A673 (cell line): ENCODE measurements at regions not wholly inside any gene's neighbourhood (a gene's known extent, or its start where the extent isn't known, plus 50 kb on each side); places are given as distances from the start of the nearest gene placed in this dataset.

Source experiments
- EZH2 ChIP-seq: fragments of 200-600 bp; sonication (generic); IDR thresholded peaks from 2 replicates; pipeline ENCODE4 v1.6.1; 2017; ENCODE audit warnings: borderline replicate concordance, low read depth, mild to moderate bottlenecking, mixed read lengths, antibody characterized with exemption, low read length; ENCODE audit not compliant: poor library complexity, severe bottlenecking
- TF ChIP-seq, protein P1 (sequence below): fragments of 300-800, 200-600 bp; sonication (generic); conservative IDR thresholded peaks from 2 replicates; pipeline ENCODE4 v1.5.1; 2017; ENCODE audit warnings: low read depth, mild to moderate bottlenecking, antibody characterized with exemption, low read length, moderate library complexity, mixed read lengths

DNA sequence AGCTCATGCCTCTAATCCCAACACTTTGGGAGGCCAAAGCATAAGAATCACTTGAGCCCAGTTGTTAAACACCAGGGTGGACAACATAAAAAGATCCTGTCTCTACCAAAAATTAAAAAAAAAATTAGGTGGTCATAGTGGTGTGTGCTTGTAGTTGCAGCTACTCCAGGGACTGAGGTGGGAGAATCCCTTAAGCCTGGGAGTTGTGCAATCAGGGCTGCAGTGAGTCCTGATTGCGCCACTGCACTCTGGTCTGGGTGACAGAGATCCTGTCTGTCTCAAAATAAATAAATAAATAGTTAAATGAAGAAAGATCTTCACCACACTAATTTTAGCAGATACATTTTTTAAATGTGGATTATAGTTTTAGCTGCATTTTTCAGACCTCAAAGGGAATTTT is 433.2 kb downstream of the MAT2B start:
- TF ChIP-seq, protein P1, sequence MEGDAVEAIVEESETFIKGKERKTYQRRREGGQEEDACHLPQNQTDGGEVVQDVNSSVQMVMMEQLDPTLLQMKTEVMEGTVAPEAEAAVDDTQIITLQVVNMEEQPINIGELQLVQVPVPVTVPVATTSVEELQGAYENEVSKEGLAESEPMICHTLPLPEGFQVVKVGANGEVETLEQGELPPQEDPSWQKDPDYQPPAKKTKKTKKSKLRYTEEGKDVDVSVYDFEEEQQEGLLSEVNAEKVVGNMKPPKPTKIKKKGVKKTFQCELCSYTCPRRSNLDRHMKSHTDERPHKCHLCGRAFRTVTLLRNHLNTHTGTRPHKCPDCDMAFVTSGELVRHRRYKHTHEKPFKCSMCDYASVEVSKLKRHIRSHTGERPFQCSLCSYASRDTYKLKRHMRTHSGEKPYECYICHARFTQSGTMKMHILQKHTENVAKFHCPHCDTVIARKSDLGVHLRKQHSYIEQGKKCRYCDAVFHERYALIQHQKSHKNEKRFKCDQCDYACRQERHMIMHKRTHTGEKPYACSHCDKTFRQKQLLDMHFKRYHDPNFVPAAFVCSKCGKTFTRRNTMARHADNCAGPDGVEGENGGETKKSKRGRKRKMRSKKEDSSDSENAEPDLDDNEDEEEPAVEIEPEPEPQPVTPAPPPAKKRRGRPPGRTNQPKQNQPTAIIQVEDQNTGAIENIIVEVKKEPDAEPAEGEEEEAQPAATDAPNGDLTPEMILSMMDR = no peak
- TF ChIP-seq EZH2 = no peak
